ENCODE measurements at regions not wholly inside any gene's neighbourhood (a gene's known extent, or its start where the extent isn't known, plus 50 kb on each side); places are given as distances from the start of the nearest gene placed in this dataset.
"Not testable (repeated sequence)": the region's sequence is repeated elsewhere in the genome, so short reads cannot be mapped to it uniquely, and the experiment has no call there.

DNA sequence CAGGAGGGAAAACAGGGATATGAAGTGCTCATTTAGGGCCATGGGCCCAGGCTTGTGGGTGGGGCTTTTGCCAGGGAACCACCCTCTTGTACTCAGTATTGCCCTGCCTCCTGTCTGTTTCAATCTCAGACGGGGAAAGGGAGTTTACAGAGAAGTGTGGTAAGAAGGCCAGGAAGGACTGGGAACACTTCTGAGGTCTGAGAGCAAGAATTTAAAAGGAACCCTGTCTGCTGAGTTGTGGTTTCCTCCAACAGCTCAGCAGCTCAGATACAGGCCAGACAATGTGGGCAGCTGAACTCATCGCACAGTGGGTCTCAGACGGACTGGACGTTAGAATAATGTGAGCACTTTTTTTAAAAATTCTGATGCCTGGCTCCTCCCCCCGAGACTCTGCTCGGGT is 354.1 kb upstream of the ARID1B start:
- no peak for TF ChIP-seq CTCF (IDR thresholded peaks at IDR 0.05; ENCODE audit: borderline replicate concordance, insufficient read depth, low read depth, low read length)

DNA sequence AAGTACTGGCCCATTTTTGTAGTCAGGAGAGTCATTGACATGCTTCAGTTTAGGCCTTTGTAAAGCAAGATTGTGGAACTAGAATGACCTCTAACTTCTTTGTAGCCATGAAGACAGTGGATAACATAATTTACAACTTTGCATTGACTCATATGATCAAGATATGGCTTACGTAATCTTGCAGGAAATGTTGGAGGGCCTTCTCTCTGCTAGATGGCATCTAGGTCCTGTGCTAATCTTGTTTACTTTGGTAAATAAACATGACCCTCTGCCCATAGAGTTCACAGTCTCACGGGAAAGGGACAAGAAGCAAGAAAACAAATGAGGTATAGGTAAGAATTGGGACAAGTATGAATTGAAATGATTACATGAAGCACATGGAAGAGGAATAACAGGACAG is 355.2 kb upstream of the ARID1B start:
- H3K4me3 ChIP-seq (ENCODE audit: low read depth, low read length): no peak overlapping the region
- no peak for TF ChIP-seq CTCF (IDR thresholded peaks at IDR 0.05; ENCODE audit: borderline replicate concordance, insufficient read depth, low read depth, low read length)

More for the DNA sequence above, 354.1 kb upstream of the ARID1B start:
- no peak overlapping the region for H3K4me3 ChIP-seq (ENCODE audit: low read depth, low read length)

DNA sequence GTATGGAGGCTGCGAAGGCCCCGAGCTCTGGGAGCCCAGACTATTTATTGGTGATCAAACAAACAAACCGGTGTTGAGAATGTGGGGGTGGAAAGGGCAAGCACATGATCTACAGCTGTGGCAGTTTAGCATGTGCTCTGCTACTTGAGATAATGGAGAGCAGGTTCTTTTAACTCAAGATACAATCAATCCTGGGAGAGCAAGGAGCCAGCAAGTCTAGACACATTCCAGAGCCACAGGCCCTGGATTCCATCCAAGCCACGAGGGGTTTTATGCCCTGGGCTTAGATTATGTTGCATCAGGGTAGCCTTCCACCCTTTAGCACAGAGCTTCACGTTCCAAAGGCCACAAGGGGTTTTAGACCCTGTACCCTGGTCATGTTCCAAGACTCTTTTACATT is 355.9 kb upstream of the ARID1B start:
- H3K4me3 ChIP-seq (ENCODE audit: low read depth, low read length): not testable (repeated sequence)

GRCh38 chr6:156420172-156420993 is 356.8 kb upstream of the ARID1B start:
- no peak for TF ChIP-seq CTCF (IDR thresholded peaks at IDR 0.05; ENCODE audit: borderline replicate concordance, insufficient read depth, low read depth, low read length)
- no peak overlapping the region for H3K4me3 ChIP-seq (ENCODE audit: low read depth, low read length)

DNA sequence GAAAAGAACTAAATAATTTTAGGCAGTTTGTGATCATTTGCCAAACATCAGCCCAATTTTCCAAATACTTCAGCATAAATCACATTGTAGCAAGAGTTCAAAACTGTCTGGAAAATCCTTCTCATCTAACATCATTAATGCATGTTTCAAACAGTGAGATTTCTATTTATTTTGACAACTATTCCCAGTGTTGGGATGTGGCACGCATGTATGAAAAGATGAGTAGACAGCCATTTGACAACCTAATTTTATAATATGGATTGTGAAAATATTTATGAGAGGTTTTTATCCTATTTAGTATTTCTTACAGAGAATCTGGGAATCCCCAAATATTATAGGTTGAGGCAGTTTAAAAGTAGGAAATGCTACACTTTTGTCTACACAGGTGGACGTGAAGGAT is 357.6 kb upstream of the ARID1B start:
- no peak overlapping the region for H3K4me3 ChIP-seq (ENCODE audit: low read depth, low read length)
- TF ChIP-seq CTCF (IDR thresholded peaks at IDR 0.05; ENCODE audit: borderline replicate concordance, insufficient read depth, low read depth, low read length): no peak

DNA sequence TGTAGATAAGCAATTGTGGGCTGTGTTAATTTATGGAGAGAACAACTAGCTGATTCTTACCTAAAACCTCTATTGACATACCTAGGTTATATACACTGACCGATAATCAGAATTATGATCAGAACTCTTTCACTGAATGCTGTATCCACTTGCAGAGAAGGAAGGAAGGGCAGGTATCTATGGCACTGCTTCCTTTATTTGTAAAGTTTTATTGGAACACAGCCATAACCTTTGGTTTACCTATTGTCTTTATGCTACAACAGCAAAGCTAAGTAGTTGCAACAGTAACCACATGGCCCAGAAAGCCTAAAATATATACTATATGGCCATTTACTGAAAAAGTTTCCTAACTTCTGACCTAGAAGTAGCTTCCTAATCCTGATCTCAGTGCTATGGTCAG is 358.9 kb upstream of the ARID1B start:
- H3K4me3 ChIP-seq (ENCODE audit: low read depth, low read length): no peak overlapping the region
- no peak for TF ChIP-seq CTCF (IDR thresholded peaks at IDR 0.05; ENCODE audit: borderline replicate concordance, insufficient read depth, low read depth, low read length)

GRCh38 chr6:156416391-156416790 is 360.8 kb upstream of the ARID1B start:
- H3K4me3 ChIP-seq (ENCODE audit: low read depth, low read length): no peak overlapping the region
- no peak for TF ChIP-seq CTCF (IDR thresholded peaks at IDR 0.05; ENCODE audit: borderline replicate concordance, insufficient read depth, low read depth, low read length)
